ENCODE measurements at regions not wholly inside any gene's neighbourhood (a gene's known extent, or its start where the extent isn't known, plus 50 kb on each side); places are given as distances from the start of the nearest gene placed in this dataset.

DNA sequence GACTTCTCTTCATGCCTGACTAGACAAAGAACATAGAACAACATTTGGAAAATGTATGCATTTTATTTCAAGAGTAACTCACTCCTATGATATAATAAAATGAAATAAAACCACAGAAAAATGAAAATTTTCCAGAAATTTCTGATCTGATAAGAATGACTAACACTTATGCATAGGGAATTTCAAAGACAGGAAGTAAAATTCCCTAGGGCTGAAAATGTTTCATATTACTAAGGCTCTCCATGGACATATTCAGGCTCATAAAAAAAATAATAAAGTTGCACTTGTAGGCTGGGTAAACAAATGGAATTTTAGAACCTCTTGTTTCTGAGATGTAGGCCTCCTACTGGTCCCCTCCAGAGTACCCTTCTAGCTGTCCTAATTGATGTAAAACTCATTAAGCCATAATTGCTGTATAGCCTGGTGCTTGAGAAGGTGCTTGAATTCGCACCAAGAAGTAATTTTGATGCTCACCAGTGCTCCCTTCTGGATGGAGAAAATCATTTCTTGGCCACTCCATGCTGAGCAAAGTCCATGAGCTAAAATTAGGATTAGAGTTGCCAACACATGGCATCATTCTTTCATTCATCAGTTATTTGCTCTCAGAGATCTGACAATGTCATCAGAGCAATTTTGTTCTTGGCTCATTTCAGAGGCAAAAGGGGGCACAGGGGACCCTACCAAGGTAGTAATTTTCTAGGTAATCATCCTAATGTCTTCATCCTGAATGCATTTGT, 641.0 kb upstream of the CAMK1G start:
- TF ChIP-seq ZFX (IDR thresholded peaks at IDR 0.05; ENCODE audit: borderline replicate concordance), result no peak
- TF ChIP-seq, protein P1, sequence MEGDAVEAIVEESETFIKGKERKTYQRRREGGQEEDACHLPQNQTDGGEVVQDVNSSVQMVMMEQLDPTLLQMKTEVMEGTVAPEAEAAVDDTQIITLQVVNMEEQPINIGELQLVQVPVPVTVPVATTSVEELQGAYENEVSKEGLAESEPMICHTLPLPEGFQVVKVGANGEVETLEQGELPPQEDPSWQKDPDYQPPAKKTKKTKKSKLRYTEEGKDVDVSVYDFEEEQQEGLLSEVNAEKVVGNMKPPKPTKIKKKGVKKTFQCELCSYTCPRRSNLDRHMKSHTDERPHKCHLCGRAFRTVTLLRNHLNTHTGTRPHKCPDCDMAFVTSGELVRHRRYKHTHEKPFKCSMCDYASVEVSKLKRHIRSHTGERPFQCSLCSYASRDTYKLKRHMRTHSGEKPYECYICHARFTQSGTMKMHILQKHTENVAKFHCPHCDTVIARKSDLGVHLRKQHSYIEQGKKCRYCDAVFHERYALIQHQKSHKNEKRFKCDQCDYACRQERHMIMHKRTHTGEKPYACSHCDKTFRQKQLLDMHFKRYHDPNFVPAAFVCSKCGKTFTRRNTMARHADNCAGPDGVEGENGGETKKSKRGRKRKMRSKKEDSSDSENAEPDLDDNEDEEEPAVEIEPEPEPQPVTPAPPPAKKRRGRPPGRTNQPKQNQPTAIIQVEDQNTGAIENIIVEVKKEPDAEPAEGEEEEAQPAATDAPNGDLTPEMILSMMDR (IDR thresholded peaks at IDR 0.05), result peak; percentile 42
- no peak overlapping the region for H3K27ac ChIP-seq

DNA sequence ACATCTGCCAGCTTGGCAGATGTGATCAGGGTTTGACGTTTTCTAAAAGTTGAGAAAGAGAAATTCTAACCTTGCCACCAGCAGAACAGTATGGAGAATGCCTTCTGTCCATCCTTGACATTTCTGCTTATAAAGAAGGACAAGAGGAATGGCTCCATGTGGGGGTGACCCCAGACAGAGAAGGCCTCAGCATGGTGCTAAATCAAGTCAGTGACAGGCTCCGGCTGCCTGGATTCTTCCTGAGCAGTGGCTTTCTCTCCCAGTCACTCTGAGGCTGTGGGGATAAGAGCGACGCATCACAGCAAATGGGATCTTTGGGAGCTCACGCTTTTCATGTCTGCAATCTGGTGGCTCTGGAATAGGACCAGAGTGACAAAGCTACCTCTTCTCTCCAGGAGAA, 640.2 kb upstream of the CAMK1G start:
- no peak overlapping the region for H3K27ac ChIP-seq
- no peak for TF ChIP-seq ZFX (IDR thresholded peaks at IDR 0.05; ENCODE audit: borderline replicate concordance)
- TF ChIP-seq, protein P1 (IDR thresholded peaks at IDR 0.05), result no peak

DNA sequence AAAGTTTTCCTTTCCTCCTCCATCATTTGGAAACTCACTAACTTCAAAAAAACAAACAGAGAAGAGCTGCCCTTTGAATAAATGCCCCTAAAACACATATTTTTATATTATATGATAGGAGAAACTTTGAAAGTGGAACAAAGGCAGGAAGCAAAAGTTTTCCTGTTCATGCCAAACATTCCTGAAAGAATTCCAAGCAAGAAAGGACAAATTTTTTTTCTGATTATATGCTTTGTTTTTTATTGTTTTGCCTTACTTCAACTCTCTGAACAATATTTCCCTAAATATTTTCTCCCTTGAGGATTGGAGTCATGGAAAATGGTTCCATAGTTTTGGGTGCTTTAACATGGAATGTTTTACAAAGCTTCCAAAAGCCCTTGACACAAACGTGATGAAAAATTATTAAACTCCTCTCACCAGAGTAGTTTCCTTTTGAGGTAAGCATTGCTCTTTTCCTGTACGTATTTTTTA, 638.5 kb upstream of the CAMK1G start:
- TF ChIP-seq, protein P1 (IDR thresholded peaks at IDR 0.05), result no peak
- TF ChIP-seq ZFX (IDR thresholded peaks at IDR 0.05; ENCODE audit: borderline replicate concordance), result no peak
- H3K27ac ChIP-seq, result no peak overlapping the region

DNA sequence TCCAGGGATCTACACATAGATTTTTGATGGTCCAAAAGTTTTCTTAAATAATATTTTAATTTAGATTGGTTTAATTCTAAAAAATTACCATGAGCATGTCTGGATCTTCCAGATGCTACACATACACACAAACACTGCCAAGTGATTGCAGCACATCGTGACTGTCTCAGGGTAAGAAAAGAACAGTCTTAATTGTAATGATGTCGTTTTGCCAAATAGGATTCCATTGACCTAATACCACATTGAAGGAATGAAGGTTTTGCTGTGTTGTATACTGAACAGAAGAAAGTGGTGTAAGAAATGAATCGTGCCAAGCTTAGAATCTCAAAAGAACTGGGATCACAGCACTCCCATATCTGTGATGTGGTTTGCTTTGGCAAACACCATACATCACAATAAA, 633.3 kb upstream of the CAMK1G start:
- no peak overlapping the region for H3K27ac ChIP-seq
- TF ChIP-seq ZFX (IDR thresholded peaks at IDR 0.05; ENCODE audit: borderline replicate concordance), result no peak
- TF ChIP-seq, protein P1 (IDR thresholded peaks at IDR 0.05), result no peak

DNA sequence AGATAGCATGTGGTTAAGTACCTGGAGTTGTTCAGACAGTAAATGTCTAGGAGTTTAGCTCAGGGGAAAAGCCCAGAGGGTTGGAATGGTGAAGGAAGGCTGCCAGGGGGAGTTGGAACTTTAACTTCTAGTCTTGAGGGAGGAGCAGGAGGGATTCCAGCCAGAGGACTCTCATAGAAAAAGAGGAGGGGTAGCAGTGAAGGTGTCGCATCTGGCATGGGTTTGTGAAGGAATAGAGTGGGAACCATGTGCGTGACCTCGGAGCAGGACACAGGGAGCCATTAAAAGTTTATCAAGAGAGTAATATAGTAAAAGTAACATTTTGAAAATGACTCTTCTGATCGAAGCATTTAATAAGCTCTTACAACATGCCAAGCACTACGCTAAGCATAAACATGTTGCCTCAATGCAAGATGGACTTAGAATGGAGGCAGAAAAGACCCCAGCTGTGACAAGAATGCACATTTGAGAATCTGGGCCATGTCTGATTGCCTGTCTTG, 632.4 kb upstream of the CAMK1G start:
- no peak overlapping the region for H3K27ac ChIP-seq
- TF ChIP-seq, protein P1 (IDR thresholded peaks at IDR 0.05), result no peak
- no peak for TF ChIP-seq ZFX (IDR thresholded peaks at IDR 0.05; ENCODE audit: borderline replicate concordance)

DNA sequence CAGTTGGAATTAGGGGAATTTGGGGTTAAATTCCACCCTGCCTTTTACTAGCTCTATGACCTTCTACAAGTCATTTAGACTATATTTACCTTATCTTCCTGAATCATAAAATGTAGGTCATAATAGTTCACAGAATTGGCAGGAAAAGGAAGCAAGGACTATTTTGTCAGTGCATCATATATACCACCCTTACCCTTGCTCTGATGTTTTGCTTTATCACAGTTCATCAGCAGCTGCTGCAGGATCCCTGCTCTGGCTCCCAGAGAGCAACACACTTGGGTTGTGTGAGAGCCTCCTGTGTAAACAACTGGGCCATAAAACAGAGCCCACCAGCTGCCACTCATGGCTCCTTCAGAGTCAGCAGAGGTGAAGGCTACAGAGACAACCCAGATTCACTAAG, 631.6 kb upstream of the CAMK1G start:
- TF ChIP-seq ZFX (IDR thresholded peaks at IDR 0.05; ENCODE audit: borderline replicate concordance), result no peak
- TF ChIP-seq, protein P1 (IDR thresholded peaks at IDR 0.05), result no peak
- H3K27ac ChIP-seq, result no peak overlapping the region

DNA sequence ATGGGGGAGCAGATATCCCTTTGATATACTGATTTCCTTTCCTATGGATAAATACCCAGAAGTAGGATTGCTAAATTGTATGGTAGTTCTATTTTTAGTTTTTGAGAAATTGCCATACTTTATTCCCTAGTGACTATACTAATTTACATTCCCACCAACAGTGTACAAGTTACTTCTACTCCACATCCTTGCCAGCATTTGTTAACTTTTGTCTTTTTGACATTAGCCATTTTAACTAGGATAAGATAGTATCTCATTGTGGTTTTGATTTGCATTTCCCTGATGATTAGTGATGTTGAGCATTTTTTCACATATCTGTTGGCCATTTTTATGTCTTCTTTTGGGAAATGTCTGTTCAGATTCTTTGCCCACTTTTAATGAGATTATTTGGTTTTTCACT, 620.6 kb upstream of the CAMK1G start:
- TF ChIP-seq ZFX (IDR thresholded peaks at IDR 0.05; ENCODE audit: borderline replicate concordance), result no peak
- TF ChIP-seq, protein P1 (IDR thresholded peaks at IDR 0.05), result no peak
- no peak overlapping the region for H3K27ac ChIP-seq
